ENCODE measurements at regions not wholly inside any gene's neighbourhood (a gene's known extent, or its start where the extent isn't known, plus 50 kb on each side); places are given as distances from the start of the nearest gene placed in this dataset.
"Not testable (repeated sequence)": the region's sequence is repeated elsewhere in the genome, so short reads cannot be mapped to it uniquely, and the experiment has no call there.

GRCh38 chr20:61090541-61090940 lies 161.5 kb upstream of the CDH4 start:
- no peaks in the 10 kb centered on the region for H3K4me1 ChIP-seq (ENCODE audit: control insufficient read depth in 5 of 5, insufficient read depth in 5 of 5, low read length in 5 of 5)
- no peak overlapping the region for H3K27ac ChIP-seq (ENCODE audit: low read depth, low read length)
- H3K4me3 ChIP-seq (ENCODE audit: low read depth in 1 of 5, low read length in 5 of 5), result no peak overlapping the region
- H3K9me3 ChIP-seq (ENCODE audit: control insufficient read depth in 5 of 5, low read length in 5 of 5), result peaks cover 4 to 23% (median 15%) of the 10 kb centered on the region in 5 donors
- H3K9ac ChIP-seq (ENCODE audit: low read length in 5 of 5), result no peak overlapping the region
- H3K36me3 ChIP-seq (ENCODE audit: control insufficient read depth in 5 of 5, insufficient read depth in 5 of 5, low read length in 5 of 5), result no peaks in the 10 kb centered on the region
- peaks cover 0 to 6% (median 0%) of the 10 kb centered on the region in 5 donors for H3K27me3 ChIP-seq (ENCODE audit: control insufficient read depth in 5 of 5, insufficient read depth in 4 of 5, low read length in 5 of 5)

GRCh38 chr20:61092251-61092650 lies 159.8 kb upstream of the CDH4 start:
- H3K9ac ChIP-seq (ENCODE audit: low read length in 5 of 5), result no peak overlapping the region
- H3K4me1 ChIP-seq (ENCODE audit: control insufficient read depth in 5 of 5, insufficient read depth in 5 of 5, low read length in 5 of 5), result no peaks in the 10 kb centered on the region
- no peaks in the 10 kb centered on the region for H3K36me3 ChIP-seq (ENCODE audit: control insufficient read depth in 5 of 5, insufficient read depth in 5 of 5, low read length in 5 of 5)
- peaks cover 0 to 6% (median 0%) of the 10 kb centered on the region in 5 donors for H3K27me3 ChIP-seq (ENCODE audit: control insufficient read depth in 5 of 5, insufficient read depth in 4 of 5, low read length in 5 of 5)
- H3K9me3 ChIP-seq (ENCODE audit: control insufficient read depth in 5 of 5, low read length in 5 of 5), result peaks cover 4 to 34% (median 25%) of the 10 kb centered on the region in 5 donors
- no peak overlapping the region for H3K27ac ChIP-seq (ENCODE audit: low read depth, low read length)
- H3K4me3 ChIP-seq (ENCODE audit: low read depth in 1 of 5, low read length in 5 of 5), result no peak overlapping the region

- peaks cover 0 to 13% (median 5%) of the 10 kb centered on the region in 5 donors for H3K27me3 ChIP-seq (ENCODE audit: control insufficient read depth in 5 of 5, insufficient read depth in 4 of 5, low read length in 5 of 5)
- peak overlapping the region in 1 of 5 donors; percentile 4 for H3K4me3 ChIP-seq (ENCODE audit: low read depth in 1 of 5, low read length in 5 of 5)
- no peak overlapping the region for H3K9ac ChIP-seq (ENCODE audit: low read length in 5 of 5)
- no peaks in the 10 kb centered on the region for H3K4me1 ChIP-seq (ENCODE audit: control insufficient read depth in 5 of 5, insufficient read depth in 5 of 5, low read length in 5 of 5)
- H3K9me3 ChIP-seq (ENCODE audit: control insufficient read depth in 5 of 5, low read length in 5 of 5), result peaks cover 4 to 34% (median 25%) of the 10 kb centered on the region in 5 donors
- no peak overlapping the region for H3K27ac ChIP-seq (ENCODE audit: low read depth, low read length)
- H3K36me3 ChIP-seq (ENCODE audit: control insufficient read depth in 5 of 5, insufficient read depth in 5 of 5, low read length in 5 of 5), result no peaks in the 10 kb centered on the region
Observed at GRCh38 chr20:61094581-61094980, 157.5 kb upstream of the CDH4 start.

DNA sequence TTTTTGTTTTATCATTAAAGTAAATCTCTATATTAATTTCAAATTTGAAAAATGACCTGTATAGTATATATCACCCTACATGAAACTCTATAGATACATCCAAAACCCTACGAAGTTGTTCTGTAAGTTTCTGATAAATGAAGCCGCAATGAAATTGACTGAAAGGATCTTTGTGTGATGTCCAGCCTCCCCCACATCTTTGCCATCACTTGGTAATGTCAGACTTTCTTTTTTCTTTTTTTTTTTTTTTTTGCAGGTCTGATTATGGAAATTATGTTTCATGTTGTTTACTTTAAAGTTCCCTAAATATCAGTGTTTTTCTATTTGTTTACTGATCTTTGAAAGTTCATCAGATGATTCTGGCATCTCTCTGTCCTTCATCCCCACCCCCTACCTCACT lies 155.6 kb upstream of the CDH4 start:
- no peak overlapping the region for H3K27ac ChIP-seq (ENCODE audit: low read depth, low read length)

GRCh38 chr20:61099806-61100205 lies 152.3 kb upstream of the CDH4 start:
- H3K36me3 ChIP-seq (ENCODE audit: control insufficient read depth in 5 of 5, insufficient read depth in 5 of 5, low read length in 5 of 5), result no peaks in the 10 kb centered on the region
- H3K4me3 ChIP-seq (ENCODE audit: low read depth in 1 of 5, low read length in 5 of 5), result no peak overlapping the region
- peaks cover 0 to 20% (median 9%) of the 10 kb centered on the region in 5 donors for H3K27me3 ChIP-seq (ENCODE audit: control insufficient read depth in 5 of 5, insufficient read depth in 4 of 5, low read length in 5 of 5)
- H3K9ac ChIP-seq (ENCODE audit: low read length in 5 of 5), result no peak overlapping the region
- peaks cover 0 to 21% (median 10%) of the 10 kb centered on the region in 5 donors for H3K9me3 ChIP-seq (ENCODE audit: control insufficient read depth in 5 of 5, low read length in 5 of 5)
- H3K27ac ChIP-seq (ENCODE audit: low read depth, low read length), result no peak overlapping the region
- H3K4me1 ChIP-seq (ENCODE audit: control insufficient read depth in 5 of 5, insufficient read depth in 5 of 5, low read length in 5 of 5), result no peaks in the 10 kb centered on the region

More for the DNA sequence above, 155.6 kb upstream of the CDH4 start:
- Histone ChIP-seq H3K9ac (ENCODE audit: low read length in 5 of 5) (no peak overlapping the region), H3K4me3 (ENCODE audit: low read depth in 1 of 5, low read length in 5 of 5) (no peak overlapping the region), H3K36me3 (ENCODE audit: control insufficient read depth in 5 of 5, insufficient read depth in 5 of 5, low read length in 5 of 5) (no peaks in the 10 kb centered on the region), H3K4me1 (ENCODE audit: control insufficient read depth in 5 of 5, insufficient read depth in 5 of 5, low read length in 5 of 5) (no peaks in the 10 kb centered on the region), H3K9me3 (ENCODE audit: control insufficient read depth in 5 of 5, low read length in 5 of 5) (peaks cover 4 to 34% (median 25%) of the 10 kb centered on the region in 5 donors), H3K27me3 (ENCODE audit: control insufficient read depth in 5 of 5, insufficient read depth in 4 of 5, low read length in 5 of 5) (peaks cover 0 to 13% (median 8%) of the 10 kb centered on the region in 5 donors)

DNA sequence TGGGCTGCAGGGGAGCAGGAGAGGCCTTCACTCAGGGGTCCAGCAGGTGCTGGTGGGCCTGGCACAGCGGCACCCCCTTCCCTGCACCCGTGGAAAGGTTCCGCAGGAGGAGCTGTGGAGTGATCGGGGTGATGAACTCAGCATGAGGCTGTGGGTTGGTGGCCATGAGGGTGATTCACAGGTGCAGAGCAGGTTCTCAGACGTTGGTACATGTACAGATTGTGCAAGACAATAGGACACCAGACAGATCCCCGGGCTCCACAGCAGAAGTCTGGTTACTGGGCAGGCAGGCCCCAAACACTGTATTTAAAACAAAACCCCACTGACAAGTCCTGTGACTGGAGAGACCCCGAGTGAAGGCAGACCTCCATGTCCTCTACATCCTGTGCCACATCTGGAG lies 151.6 kb upstream of the CDH4 start:
- Histone ChIP-seq H3K9me3 (ENCODE audit: control insufficient read depth in 5 of 5, low read length in 5 of 5) (peaks cover 0 to 15% (median 10%) of the 10 kb centered on the region in 5 donors), H3K27me3 (ENCODE audit: control insufficient read depth in 5 of 5, insufficient read depth in 4 of 5, low read length in 5 of 5) (peaks cover 0 to 25% (median 13%) of the 10 kb centered on the region in 5 donors), H3K27ac (ENCODE audit: low read depth, low read length) (no peak overlapping the region), H3K4me1 (ENCODE audit: control insufficient read depth in 5 of 5, insufficient read depth in 5 of 5, low read length in 5 of 5) (no peaks in the 10 kb centered on the region), H3K9ac (ENCODE audit: low read length in 5 of 5) (no peak overlapping the region), H3K36me3 (ENCODE audit: control insufficient read depth in 5 of 5, insufficient read depth in 5 of 5, low read length in 5 of 5) (no peaks in the 10 kb centered on the region), H3K4me3 (ENCODE audit: low read depth in 1 of 5, low read length in 5 of 5) (no peak overlapping the region)

- H3K4me1 ChIP-seq (ENCODE audit: control insufficient read depth in 5 of 5, insufficient read depth in 5 of 5, low read length in 5 of 5); H3K9ac ChIP-seq (ENCODE audit: low read length in 5 of 5); H3K36me3 ChIP-seq (ENCODE audit: control insufficient read depth in 5 of 5, insufficient read depth in 5 of 5, low read length in 5 of 5): not testable (repeated sequence)
Observed at GRCh38 chr20:61101321-61101720, 150.7 kb upstream of the CDH4 start.

GRCh38 chr20:61104232-61104631 lies 147.8 kb upstream of the CDH4 start:
- Histone ChIP-seq H3K27me3 (ENCODE audit: control insufficient read depth in 5 of 5, insufficient read depth in 4 of 5, low read length in 5 of 5) (peaks cover 0 to 30% (median 9%) of the 10 kb centered on the region in 5 donors), H3K4me1 (ENCODE audit: control insufficient read depth in 5 of 5, insufficient read depth in 5 of 5, low read length in 5 of 5) (no peaks in the 10 kb centered on the region), H3K9me3 (ENCODE audit: control insufficient read depth in 5 of 5, low read length in 5 of 5) (no peaks in the 10 kb centered on the region), H3K9ac (ENCODE audit: low read length in 5 of 5) (no peak overlapping the region), H3K36me3 (ENCODE audit: control insufficient read depth in 5 of 5, insufficient read depth in 5 of 5, low read length in 5 of 5) (no peaks in the 10 kb centered on the region), H3K4me3 (ENCODE audit: low read depth in 1 of 5, low read length in 5 of 5) (no peak overlapping the region), H3K27ac (ENCODE audit: low read depth, low read length) (no peak overlapping the region)

More at GRCh38 chr20:61101321-61101720, 150.7 kb upstream of the CDH4 start:
- not testable (repeated sequence) for H3K9me3 ChIP-seq (ENCODE audit: control insufficient read depth in 5 of 5, low read length in 5 of 5); H3K4me3 ChIP-seq (ENCODE audit: low read depth in 1 of 5, low read length in 5 of 5); H3K27ac ChIP-seq (ENCODE audit: low read depth, low read length)
- peaks cover 0 to 31% (median 12%) of the 10 kb centered on the region in 5 donors for H3K27me3 ChIP-seq (ENCODE audit: control insufficient read depth in 5 of 5, insufficient read depth in 4 of 5, low read length in 5 of 5)

DNA sequence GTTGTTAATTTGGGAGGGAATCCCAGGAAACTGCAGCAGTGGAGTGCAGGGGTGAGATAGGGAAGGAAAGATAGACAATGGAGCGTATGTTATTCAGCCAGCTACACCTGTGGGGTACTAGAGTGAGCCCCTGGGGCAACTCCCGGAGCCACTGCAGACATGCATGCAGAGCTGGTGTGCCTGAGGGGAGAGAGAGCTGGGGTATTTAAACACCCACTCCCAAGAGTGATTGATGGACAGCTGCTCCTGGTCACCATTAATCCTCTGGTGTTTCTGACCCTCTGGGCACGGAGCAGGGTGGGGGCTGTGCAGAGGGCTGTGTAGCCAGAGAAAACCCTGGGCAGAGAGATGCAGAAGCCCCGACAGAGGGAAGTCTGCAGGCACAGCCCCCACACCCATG lies 146.7 kb upstream of the CDH4 start:
- H3K4me1 ChIP-seq (ENCODE audit: control insufficient read depth in 5 of 5, insufficient read depth in 5 of 5, low read length in 5 of 5), result no peaks in the 10 kb centered on the region
- H3K9ac ChIP-seq (ENCODE audit: low read length in 5 of 5), result no peak overlapping the region
- no peaks in the 10 kb centered on the region for H3K36me3 ChIP-seq (ENCODE audit: control insufficient read depth in 5 of 5, insufficient read depth in 5 of 5, low read length in 5 of 5)
- no peaks in the 10 kb centered on the region for H3K9me3 ChIP-seq (ENCODE audit: control insufficient read depth in 5 of 5, low read length in 5 of 5)
- H3K27ac ChIP-seq (ENCODE audit: low read depth, low read length), result no peak overlapping the region
- peaks cover 0 to 23% (median 7%) of the 10 kb centered on the region in 5 donors for H3K27me3 ChIP-seq (ENCODE audit: control insufficient read depth in 5 of 5, insufficient read depth in 4 of 5, low read length in 5 of 5)
- H3K4me3 ChIP-seq (ENCODE audit: low read depth in 1 of 5, low read length in 5 of 5), result no peak overlapping the region

DNA sequence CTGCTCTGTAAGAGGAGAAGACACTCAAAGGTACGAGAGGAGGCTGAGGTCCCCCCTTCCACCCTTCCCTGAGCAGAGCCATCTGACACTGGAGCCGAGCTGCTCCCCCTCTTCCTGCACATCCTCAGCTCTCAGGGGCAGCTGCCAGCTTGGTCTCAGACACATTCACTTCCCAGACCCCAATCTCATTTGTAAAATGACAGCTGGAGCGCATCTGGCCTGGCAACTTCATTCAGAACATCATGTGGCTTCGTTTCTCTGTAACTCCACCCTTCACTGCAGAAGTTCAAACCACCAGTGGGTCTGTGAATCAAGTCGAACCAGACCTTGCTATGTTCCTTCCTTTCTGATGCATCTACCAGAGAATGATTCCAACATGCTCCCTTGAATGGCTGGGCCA lies 145.6 kb upstream of the CDH4 start:
- no peaks in the 10 kb centered on the region for H3K9me3 ChIP-seq (ENCODE audit: control insufficient read depth in 5 of 5, low read length in 5 of 5)
- peaks cover 0 to 23% (median 5%) of the 10 kb centered on the region in 5 donors for H3K27me3 ChIP-seq (ENCODE audit: control insufficient read depth in 5 of 5, insufficient read depth in 4 of 5, low read length in 5 of 5)
- H3K36me3 ChIP-seq (ENCODE audit: control insufficient read depth in 5 of 5, insufficient read depth in 5 of 5, low read length in 5 of 5), result no peaks in the 10 kb centered on the region
- H3K4me1 ChIP-seq (ENCODE audit: control insufficient read depth in 5 of 5, insufficient read depth in 5 of 5, low read length in 5 of 5), result no peaks in the 10 kb centered on the region
- H3K9ac ChIP-seq (ENCODE audit: low read length in 5 of 5), result no peak overlapping the region
- no peak overlapping the region for H3K27ac ChIP-seq (ENCODE audit: low read depth, low read length)
- no peak overlapping the region for H3K4me3 ChIP-seq (ENCODE audit: low read depth in 1 of 5, low read length in 5 of 5)
